Erythroblast (primary cell): ENCODE measurements at regions not wholly inside any gene's neighbourhood (a gene's known extent, or its start where the extent isn't known, plus 50 kb on each side); places are given as distances from the start of the nearest gene placed in this dataset.

Source experiments
- DNase-seq, 2 experiments: peaks; one replicate each; lab custom pipeline; 2025; lab: John Stamatoyannopoulos, UW
- GATA1 ChIP-seq: IDR thresholded peaks from 2 replicates; pipeline ENCODE4 v1.6.1; 2011; ENCODE audit warnings: low read depth, mild to moderate bottlenecking, control low read depth, low read length, moderate library complexity
- POLR2A ChIP-seq: IDR thresholded peaks from 2 replicates; pipeline ENCODE4 v1.6.1; 2011; ENCODE audit warnings: mild to moderate bottlenecking, low read length

DNA sequence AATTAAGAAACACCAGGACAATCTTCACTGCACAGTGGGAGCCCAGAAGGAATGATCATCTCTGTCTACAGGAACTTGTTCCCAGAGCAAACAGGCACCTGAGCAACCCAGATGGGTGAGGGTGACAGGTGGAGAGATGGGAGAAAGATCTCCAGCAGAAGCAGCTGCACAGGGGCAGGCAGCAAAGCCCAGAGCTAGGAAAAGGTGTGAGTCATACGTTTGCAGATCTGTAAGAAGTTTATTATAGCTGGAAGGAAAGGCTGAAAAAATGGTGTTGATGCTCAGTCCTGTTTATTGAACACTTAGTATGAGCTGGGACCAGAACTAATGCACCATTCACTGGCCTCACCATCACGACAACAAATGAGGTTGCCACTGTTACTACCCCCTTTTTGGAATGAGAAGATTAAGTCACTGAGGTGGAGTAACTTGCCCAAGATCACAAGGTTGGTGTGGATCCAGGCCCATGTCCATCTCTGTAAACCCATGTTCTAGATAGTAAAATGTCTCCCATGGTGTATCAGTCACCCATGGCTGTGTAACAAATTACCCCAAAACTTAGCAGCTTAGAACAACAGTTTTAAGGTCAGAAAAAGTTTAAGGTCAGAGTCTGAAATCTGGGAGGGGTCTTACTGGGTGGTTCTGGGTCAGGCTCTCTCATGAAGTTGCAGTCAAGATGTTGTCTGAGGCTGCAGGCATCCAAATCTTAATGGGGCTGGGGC lies 506.9 kb downstream of the RPS24 start:
- TF ChIP-seq POLR2A, result no peak
- no peak for TF ChIP-seq GATA1
- DNase-seq, result no peak

GRCh38 chr10:78541481-78542140 lies 507.9 kb downstream of the RPS24 start:
- no peak for TF ChIP-seq POLR2A
- TF ChIP-seq GATA1, result no peak
- no peak for DNase-seq

GRCh38 chr10:78542141-78542489 lies 508.5 kb downstream of the RPS24 start:
- TF ChIP-seq POLR2A (no peak), GATA1 (no peak)
- no peak for DNase-seq

GRCh38 chr10:78542521-78542920 lies 508.9 kb downstream of the RPS24 start:
- DNase-seq, result no peak
- TF ChIP-seq POLR2A, result no peak
- TF ChIP-seq GATA1, result no peak

DNA sequence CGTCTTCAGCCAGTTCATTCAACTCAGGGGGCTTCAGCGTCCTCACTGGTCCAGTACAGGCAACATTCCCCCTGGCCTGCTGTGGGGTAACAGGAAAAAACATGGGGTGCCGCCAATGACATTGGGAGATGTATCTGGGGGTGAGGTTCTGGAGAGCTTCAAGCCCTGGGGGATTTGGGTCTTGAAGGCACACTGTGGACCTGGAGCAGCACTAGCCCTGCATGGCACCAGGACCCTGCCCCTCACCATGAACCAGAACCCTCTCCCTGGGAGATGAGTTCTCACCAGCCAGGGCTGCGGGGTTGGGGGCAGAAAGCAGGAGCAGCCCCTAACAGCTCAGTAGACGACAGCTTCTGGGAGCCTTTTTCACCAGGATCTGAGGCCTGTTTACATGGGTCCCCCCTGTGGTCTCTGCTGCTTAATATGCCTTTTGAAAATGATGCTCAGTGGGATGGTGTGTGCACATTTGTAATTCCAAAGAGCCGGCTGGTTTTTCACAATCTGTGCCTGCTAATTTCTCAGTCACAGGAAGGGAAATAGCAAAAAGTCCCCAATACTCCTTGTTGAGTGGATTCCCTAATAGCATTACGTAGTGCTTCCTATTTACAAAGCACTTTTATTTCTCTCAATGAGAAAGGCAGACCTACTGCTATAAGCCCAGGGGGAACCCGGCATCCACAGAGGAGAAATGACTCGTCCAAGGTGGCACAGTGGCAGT lies 509.5 kb downstream of the RPS24 start:
- TF ChIP-seq GATA1 (no peak), POLR2A (no peak)
- DNase-seq, result no peak

GRCh38 chr10:78543749-78544362 lies 510.2 kb downstream of the RPS24 start:
- no peak for DNase-seq
- no peak for TF ChIP-seq POLR2A
- TF ChIP-seq GATA1, result no peak

GRCh38 chr10:78544423-78545090 lies 510.9 kb downstream of the RPS24 start:
- TF ChIP-seq GATA1, result no peak
- no peak for TF ChIP-seq POLR2A
- DNase-seq, result no peak

GRCh38 chr10:78545756-78546155 lies 512.1 kb downstream of the RPS24 start:
- DNase-seq, result no peak
- TF ChIP-seq POLR2A, result no peak
- no peak for TF ChIP-seq GATA1

- no peak for DNase-seq
- TF ChIP-seq GATA1 (no peak), POLR2A (no peak)
Measured at GRCh38 chr10:78547397-78547796, 513.7 kb downstream of the RPS24 start.

DNA sequence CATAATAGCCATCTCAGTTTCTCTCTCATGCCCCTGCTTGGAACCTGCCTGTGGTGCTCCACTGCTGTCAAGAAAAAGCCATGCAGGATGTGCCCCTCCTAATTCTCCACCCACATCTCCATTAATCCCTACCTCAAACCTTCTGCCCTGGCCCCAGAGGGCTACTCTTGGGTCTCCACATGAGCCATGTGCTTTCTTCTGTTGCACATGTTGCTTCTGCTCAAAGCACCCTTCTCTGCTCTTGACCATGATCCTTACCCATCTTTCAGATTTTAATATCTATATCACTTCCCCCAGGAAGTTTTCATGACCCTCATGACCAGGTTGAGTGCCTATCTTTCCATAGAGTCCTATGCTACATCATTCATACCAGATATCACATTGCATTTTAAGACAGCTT lies 514.2 kb downstream of the RPS24 start:
- no peak for TF ChIP-seq GATA1
- TF ChIP-seq POLR2A, result no peak
- DNase-seq, result no peak

DNA sequence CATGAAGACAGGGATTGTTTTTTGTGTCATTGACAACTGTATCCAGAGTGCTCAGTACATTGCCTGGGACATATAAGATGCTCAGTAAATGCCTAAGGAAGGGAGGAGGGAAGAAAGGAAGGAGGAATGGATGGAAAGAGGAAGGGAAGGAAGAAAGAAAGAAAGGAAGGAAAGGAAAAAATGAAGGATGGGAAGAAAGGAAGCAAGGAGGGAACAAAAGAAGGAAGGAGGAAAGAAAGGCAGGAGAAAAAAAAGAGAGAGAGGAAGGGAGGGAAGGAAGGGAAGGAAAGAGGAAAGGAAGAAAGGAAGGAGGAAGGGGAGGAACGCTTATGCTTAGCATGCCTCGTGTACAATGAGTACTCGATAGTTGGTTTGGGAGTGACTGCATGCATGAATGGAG lies 514.7 kb downstream of the RPS24 start:
- no peak for TF ChIP-seq POLR2A
- DNase-seq, result no peak

DNA sequence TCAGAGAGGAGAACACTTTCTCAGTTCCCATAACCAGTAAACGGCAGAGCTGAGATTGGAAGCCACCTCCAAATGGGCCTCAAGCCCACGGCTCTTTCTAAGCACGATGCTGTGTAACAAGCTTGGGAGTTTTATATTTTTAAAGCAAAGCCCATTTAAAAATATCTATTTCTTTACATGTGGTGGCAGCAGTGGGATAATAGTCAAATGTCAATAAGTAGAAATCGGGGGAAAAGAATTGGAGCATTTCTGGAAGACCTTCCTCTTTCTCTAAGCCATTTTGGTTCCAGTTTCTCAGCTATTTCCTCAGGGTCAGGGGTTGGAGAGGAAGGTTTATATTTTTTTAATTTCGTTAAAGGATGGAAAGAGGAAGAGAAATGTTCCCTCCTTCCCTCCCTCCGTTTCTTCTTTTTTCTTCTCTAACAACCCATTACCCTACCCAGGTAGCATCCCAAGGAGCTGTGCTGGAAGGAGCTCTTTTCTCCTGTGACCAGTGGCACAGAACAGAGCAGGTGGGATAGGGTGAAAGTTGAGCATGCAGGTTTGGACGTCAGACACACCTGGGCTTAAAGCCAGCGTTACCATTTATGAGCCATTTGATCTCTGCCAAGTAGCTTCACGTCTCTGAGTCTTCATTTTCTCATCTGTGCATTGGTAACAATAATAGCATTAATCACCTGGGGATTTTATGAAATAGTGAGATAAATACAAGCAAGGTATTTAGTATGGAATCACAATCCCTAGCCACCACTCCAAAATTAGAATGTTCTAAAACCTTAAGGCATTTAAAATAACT lies 515.7 kb downstream of the RPS24 start:
- DNase-seq, result no peak
- TF ChIP-seq POLR2A (no peak), GATA1 (no peak)

DNA sequence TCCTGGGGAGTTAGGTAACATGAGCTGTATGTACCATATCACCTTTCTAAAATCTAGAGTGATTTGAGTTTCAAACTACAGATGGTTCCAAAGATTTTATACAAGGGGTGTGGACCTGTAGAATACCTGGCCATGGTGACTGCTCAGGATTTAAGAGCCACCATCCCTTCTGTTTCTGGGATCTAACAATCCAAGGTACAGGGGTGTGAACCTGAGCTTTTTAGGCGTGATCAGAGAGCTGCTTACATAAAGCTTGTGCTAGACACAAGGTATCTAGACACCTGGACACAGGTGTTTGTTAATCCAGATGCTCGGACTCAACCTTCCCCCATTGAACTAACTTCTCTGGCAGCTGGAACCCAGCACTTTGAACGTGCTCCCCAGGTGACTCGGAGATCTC lies 516.4 kb downstream of the RPS24 start:
- TF ChIP-seq POLR2A, result no peak
- TF ChIP-seq GATA1, result no peak
- DNase-seq, result no peak

DNA sequence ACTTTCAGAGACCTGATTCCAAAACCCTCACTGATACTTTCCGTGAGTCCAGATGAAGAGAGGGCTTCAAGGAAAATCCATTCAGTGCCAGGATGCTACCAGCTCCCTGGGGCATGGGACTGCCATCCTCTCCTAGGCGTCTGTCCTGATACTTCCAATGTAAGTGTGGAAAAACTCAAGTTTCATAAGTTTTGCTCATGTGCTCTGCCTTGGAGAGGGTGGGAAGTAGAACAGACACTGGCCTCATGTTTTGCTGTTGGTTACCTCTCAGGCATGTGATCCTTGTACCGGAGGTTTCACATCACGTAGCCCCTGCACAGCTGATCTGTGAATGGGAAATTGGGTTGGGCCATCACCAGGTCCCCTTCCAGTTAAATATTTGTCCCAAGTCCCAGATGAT lies 517.1 kb downstream of the RPS24 start:
- DNase-seq, result no peak
- TF ChIP-seq POLR2A (no peak), GATA1 (no peak)
